HG03354 (cell line): ENCODE measurements at regions not wholly inside any gene's neighbourhood (a gene's known extent, or its start where the extent isn't known, plus 50 kb on each side); places are given as distances from the start of the nearest gene placed in this dataset.
"Not testable (repeated sequence)": the region's sequence is repeated elsewhere in the genome, so short reads cannot be mapped to it uniquely, and the experiment has no call there.

ENCODE experiments used
- ATAC-seq: cut with Tn5 transposase; IDR thresholded peaks from one replicate; pipeline ENCODE4 v1.9.1; 2021; ENCODE audit warnings: mild to moderate bottlenecking; ENCODE audit not compliant: unreplicated experiment, poor library complexity, severe bottlenecking

DNA sequence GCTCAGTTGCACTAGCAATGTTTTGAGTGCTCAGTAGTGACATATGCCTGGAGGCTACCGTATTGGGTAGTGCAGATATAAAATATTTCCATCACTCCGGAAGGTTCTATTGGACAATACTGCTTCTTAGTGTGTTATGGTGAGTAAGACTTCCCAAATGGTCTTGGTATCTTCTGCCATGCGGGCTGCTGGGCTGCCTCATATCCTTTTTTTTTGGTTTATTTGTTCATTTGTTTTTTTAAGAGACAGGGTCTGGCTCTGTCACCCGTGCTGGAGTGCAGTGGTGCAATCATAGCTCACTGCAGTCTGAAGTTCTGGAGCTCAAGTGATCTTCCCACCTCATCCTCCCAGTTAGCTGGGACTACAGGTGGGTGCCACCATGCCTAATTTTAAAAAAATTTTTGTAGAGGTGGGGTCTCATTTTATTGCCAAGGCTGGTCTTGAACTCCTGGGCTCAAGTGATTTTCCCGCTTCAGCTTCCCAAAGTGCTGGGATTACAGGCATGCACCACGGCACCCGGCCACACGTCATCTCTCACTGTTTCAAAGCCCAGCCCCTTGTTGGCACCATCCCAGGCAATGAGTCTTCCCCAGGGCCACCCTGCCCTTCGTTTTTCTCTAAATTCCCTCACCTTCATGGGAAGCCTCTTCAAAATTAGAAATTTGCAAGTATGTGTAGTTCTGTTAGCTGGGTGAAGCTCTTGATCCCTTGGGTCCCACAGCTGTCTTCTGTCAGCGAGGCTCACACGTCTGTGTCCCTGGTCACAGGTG is 111.0 kb upstream of the KLF14 start:
- ATAC-seq: no peak

DNA sequence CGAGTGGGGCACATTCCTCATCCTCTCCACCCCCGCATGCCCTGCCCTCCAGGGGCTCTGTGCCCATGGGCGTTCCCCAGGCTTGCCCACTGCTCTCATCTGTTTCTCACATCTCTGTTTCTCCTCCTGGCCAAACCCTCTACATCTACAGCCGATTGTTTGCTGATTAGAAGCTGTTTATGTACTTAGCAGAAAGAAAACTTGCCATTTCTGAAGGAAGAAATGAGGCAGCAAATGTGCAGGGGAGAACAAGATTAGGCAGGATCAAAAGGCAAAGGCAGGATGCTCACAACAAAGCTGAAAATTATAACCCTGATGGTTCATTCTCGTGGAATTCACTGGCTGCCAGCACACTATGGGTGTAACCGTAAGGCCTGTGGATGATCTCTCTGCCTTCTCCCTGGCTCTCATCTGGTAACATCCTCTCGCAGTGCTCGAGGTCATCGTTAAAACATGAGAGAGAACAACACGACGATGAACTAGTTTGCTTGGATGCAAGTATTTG is 111.6 kb upstream of the KLF14 start:
- no peak for ATAC-seq

DNA sequence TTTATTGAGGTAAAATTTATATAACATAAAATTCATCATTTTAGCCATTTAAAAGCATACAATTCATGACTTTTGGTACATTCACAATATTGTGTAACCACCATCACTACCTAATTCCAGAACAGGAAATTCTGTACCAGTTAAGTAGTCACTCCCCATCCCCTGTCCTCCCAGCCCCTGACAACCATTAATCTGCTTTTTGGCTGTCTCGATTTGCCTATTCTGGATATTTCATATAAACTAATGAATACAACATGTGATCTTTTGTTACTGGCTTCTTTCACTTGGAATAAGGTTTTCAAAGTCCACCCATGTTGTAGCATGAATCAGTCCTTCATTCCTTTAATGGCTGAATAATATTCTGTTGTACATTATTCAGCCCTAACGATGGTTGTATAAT is 115.6 kb upstream of the KLF14 start:
- ATAC-seq: no peak

DNA sequence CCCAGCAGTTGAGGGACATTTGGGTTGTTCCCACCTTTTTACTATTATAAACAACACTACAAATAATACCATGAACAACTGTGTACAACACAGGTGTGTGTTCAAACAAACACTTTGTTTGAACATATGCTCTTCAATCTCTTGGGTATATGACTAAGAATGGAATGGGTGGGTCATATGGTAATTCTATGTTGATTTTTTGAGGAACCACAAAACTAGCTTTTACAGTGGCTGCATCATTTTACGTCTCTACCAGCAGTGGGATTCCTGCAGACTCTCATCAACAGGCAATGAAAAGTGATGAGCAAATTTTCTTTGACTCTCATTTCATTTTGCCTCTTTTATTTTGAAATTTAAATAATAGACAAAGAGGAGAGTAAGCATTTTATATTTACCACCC is 116.9 kb upstream of the KLF14 start:
- no peak for ATAC-seq

DNA sequence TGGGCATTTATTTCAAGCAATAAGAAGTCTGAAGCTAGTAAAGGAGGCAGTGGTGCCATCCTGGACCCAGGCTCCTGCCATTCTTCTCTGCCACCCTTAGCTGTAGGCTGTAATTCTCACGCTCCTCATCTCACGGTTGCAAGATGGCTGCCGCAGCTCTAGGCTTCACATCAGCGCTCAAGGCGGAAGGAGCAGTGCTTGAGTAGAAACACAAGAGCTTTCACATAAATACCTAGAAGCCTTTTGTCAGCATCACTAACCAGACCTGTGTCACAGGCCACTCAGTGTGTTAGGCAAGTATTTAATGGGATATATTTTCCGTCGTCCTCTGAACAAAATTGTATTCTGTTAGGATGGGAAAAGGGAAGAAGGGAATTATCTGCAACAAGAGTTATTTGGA is 118.9 kb upstream of the KLF14 start:
- no peak for ATAC-seq

DNA sequence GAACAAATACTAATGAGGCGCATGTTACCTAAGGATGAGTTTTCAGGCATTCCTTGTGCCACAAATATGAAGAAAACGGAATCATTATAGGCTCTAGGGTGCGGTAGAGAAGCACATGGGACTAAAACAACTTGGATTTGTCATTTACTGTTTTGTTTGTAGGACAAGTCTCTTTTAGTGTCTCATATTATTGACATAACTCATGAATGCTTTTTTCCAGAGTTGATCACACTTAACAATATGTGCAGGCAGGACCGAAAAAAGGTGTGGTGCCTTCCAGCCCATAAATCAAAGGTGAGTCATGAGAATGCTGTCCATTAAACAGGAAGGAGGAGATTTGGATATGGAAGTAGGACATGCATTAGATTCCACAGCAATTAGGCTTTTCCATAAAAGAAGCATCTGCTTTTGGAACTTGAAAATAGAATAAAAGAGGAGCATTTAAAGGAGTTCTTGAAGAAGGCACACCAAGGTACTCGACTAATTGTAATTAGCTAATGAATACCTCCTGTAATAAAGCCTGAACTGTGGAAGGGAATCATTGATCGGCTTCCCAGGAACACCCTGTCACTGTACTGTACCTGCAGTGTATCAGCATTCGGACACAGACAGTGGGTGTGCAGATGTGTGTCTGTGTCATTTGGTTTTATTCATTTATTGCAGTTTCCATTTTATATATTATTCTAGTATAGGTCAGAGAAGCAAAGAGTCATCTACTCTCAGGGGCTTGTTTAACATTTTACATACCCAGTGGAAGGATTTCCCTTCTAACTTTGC is 119.7 kb upstream of the KLF14 start:
- no peak for ATAC-seq

DNA sequence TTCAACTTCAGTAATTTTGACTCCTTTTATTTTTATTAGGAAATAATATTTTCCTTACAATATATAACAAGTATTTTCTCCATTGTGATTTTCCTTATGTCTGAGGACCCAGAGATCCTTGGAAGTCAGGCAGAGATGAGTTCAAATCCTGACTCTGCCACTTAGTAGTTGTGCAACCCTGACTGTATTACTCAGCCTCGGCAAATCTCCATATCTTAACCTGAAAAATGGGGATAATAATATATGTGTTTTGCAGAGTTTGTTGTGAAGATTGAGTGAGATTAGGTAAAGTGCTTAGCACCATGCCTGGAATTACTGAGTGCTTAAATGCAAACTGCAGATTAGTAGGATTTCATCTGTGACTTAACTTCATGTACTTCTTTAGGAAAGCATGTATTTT is 120.5 kb upstream of the KLF14 start:
- no peak for ATAC-seq

DNA sequence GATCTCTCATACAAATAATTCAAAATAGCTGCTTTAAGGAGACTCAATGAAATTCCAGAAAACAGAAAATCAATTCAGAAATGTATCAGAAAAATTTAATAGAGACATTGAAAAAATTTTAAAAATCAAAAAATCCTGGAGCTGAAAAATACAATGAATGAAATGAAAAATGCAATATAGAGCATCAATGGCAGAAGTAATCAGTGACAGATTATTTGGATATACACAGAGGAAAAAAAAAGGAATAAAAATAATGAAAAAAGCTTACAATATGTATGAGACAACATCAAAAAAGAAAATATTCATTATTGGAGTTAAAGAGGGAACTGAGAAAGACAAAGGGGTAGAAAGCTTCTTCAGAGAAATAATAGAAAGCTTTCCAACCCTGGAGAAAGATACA is 122.9 kb upstream of the KLF14 start:
- ATAC-seq: no peak

DNA sequence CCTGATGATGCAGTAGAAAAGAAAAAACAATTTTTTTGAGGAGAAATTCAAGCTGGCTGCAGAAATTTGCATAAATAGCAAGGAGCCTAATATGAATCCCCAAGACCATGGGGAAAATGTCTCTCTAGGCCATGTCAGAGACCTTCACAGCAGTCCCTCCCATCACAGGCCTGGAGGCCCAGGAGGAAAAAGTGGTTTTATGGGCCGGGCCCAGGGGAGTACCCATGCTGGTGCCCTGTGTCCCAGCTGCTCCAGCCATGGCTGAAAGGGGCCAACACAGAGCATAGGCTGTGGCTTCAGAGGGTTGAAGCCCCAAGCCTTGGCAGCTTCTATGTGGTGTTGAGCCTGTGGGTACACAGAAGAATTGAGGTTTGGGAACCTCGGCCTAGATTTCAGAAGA is 126.8 kb upstream of the KLF14 start:
- not testable (repeated sequence) for ATAC-seq

DNA sequence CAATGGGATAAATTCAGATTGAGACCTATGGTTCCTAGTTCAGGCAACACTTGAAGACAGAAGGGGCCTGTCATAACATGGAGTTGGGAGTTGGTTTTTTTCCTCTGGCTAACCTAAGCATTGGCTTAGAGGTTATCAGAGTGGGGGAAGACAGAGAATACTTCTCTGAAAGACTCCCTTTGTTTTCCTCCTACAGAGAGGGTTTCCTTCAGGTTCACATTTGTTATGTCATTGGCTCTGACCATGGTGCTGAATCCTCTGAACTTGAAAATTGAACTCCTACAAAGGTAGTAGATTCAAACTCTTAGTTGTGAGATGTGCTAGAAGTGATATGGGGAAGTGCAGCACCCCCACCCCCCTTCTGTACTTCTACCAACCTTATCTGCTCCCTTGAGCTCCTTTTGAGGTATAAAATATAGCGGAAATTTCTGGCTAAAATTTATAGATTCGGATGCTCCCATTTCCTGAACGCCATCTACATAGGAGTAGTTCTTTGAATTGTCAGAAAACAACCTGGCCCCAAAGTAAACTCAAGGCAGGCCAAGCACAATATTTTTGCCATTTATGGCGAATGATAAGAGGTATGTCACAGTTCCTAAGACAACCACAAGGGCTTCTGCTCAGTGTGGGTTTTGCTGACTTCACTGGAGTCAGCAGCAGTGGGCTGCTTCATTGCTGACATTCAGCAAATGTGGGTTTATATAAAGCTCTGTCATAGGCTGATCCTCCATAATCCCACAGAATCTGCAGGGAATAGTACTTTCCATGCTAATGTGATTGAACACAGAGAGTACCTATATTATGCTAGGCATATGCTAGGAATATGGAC is 131.6 kb upstream of the KLF14 start:
- no peak for ATAC-seq

DNA sequence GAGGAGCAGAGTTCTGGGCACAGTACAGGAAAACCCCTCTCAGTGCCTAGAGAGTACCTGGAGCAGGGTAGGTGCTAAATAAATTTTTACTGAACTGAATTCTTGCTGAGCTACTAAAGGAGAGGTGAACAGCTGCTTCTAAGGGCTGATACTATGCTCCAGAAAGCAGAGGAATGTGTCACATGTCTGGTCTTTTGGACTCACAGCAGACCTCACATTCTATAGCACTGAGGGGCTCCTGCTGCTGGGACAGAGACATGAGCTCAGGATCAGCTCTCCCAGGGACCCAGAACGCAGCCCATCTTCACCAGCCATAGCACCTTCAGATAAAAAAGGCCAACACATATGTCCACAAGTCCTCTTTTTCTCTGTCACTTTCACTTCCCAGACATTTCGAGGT is 133.0 kb upstream of the KLF14 start:
- no peak for ATAC-seq

DNA sequence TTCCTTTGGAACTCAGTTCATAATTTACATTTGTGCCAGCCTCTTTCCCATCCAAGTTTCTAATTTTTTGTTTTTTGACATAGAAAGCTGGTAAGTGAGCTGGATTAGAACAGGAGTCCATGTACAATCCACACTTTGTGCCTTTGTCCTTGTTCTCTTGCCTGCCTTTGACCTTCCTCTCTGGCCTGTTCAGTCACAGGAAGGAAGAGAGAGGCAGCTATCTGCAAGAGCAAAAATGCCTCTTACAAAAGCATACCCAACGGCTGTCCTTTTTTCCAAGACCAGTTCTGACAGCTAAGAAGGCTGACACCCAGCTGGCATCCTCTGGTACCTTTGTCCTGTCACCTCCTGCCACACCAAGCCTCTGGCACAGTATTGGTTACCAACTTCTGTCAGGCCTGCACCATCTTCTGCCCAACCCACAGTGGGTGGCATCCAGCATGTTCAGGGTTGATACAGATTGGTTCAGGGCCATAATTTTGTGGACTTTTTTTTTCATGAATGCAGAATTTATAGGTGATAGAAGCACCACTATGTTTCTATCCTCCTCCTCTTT is 133.7 kb upstream of the KLF14 start:
- no peak for ATAC-seq

DNA sequence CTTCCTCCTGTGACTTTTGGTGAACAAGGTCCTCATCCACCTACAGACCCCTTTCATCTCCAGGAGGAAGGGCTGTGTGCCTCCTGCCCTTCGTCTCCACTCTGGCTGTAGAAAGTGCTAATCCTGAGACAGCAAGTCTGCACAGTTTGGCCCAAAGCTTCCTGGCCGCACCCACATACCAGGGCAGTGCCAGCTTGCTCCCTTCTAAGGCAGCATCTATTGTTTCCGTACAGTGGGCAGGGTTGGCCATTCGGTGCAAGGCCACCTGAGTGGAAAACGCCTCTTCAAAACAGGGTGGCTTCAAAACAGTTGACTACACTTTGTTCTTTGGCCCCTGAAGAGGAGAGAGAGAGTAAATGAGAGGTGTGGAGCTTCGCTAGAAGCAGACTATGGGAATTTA is 134.1 kb upstream of the KLF14 start:
- no peak for ATAC-seq

DNA sequence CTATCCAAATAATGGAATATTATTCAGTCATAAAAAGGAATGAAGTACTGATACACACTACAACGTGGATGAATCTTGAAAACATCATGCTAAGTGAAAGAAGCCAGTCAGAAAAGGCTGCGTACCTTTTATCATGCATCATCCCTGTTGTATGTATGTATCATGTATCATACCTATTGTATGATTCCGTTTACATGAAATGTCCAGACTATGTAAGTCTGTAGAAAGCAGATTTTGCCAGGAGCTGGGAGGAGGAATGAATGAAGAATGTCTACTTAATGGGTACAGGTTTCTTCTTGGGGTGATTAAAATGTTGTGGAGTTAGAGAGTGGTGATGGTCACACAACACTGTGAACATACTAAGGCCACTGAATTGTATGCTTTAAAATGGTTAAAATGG is 135.9 kb upstream of the KLF14 start:
- ATAC-seq: no peak

DNA sequence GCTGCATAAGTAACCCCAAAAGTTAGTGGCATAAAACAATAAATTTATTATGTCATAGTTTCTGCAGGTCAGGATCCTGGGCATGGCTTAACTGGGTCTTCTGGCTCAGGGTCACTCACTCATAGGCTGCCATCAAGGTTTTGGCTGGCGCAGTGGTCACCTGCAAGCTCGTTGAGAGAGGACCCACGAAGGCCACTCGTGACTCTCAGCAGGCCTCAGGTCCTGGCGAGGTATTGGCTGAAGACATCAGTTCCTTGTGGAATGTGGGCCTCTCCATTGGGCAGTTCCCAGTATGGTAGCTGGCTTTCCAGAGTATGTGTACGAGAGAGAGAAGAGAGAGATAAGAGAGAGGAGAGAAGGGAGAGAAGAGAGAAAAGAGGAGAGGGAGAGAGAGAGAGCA is 138.3 kb upstream of the KLF14 start:
- no peak for ATAC-seq

DNA sequence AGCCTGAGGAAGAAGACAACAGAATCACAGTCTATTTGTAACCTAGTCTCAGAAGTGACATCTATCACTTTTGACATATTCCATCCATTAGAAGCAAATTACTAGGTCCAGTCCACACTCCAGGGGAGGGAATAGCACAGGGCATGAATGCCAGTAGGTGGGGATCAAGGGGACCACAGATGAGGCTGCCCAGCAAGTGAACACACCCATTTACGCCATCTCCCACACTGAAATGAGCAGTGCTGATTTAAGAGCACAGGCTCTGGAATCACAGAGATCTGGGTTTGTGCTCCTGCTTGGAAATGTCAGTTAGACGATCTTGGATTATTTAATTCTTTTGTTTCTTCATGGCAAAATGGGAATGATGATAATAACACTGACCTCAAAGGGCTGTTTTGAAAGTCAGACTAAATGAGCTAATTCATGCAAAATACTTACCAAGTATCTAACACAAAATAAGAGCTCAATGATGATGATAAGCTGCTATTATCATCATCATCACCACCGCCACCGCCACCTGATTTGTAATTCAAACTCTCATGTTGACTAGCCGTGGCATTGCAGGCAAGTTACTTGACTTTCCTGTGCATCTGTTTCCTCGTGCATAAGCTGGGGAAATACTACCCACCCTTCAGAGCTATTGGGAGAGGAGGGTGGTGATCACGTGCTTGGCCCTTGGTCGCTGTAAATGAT is 138.9 kb upstream of the KLF14 start:
- ATAC-seq: no peak

DNA sequence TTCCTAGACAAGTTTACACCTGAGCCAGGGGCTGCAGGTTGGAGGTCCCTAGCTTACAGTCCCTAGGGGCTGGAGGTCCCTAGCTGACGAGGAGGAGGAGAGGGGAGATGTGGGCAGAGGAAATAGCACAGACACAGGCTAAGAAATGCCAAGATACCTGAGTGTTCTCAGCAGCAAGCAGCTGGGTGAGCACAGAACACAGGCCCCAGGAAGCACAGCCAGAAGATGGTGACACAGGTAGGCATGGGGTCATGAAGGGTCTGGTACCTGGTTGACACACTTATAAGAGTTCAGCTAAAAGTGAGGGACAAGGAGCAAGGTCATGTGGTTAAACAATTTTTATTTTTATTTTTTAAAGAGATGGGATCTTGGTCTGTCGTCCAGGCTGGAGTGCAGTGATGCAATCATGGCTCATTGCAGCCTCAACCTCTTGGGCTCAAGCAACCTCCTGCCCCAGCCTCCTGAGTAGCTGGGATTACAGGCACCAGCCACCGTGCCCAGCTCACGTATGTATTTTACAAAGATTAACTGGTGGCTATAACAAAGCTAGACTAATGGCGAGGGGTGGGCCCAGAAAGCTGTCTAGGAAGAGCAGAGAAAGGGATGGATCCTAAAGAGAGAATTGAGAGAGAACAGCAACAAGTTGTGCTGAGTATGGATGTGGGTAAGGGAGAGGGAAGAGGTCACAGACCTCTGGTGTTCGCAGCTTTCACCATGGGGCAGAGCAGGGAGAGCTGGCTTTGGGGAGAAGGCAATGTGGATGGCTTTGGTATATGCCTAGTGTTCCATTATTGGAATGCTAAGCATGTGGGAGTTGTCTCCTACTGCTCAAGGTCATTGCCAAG is 140.3 kb upstream of the KLF14 start:
- no peak for ATAC-seq

DNA sequence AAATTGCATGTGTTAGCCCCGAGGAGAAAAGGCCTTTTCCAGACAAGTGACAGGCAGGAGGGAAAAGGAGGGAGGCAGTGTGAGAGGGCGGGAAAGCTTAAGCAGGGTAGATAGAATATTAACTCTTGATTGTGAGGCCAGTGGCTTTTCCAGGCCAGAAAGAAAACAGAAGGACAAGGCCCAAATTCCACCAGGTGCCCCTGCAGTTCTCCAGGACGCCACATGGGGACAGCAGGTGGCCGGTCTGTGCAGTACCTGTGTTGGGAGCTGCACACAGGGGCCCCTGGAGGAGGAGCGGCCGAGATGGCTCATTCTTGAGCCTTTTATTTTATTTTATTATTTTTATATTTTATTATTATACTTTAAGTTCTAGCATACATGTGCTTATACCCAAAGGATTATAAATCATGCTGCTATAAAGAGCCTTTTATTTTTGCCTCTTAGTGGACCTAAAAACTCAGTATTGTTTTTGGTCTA is 141.3 kb upstream of the KLF14 start:
- ATAC-seq: no peak

DNA sequence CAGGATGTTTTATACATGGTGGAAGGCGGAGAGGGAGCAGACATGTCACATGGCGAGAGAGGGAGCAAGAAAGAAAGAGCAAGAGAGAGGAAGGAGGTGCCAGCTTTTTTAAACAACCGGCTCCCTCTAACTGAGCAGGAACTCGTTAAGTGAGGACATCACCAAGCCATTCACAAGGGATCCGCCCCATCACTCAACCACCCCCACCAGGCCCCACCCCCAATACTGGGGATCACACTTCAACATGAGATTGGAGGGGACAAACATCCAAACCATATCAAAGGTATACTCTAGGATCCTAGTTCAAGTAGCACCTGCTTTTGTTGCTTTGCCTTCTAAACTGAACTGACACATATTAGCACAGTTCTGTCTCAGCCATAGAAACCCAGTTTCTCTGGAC is 141.9 kb upstream of the KLF14 start:
- no peak for ATAC-seq
